ENCODE measurements at regions not wholly inside any gene's neighbourhood (a gene's known extent, or its start where the extent isn't known, plus 50 kb on each side); places are given as distances from the start of the nearest gene placed in this dataset.

GRCh38 chr21:38985568-38986378 lies 180.0 kb downstream of the ETS2 start:
- ATAC-seq (peak; percentile 49), DNase-seq (peak in 2 of 4 donors; percentile 74 to 82)
- Histone ChIP-seq H3K36me3 (no peaks in the 10 kb centered on the region), H3K27me3 (peaks cover 0 to 7% of the 10 kb centered on the region in 2 donors), H3K9me3 (no peaks in the 10 kb centered on the region), H3K27ac (peak overlapping the region in 1 of 2 donors; percentile 38), H3K4me1 (peaks cover 25 to 63% of the 10 kb centered on the region in 2 donors), H3K4me3 (no peak overlapping the region)
- intact Hi-C loops (cut with DNase I), result no loop called here
- no peak for TF ChIP-seq CTCF (IDR thresholded peaks at IDR 0.05)

GRCh38 chr21:38984982-38985567 lies 179.3 kb downstream of the ETS2 start:
- H3K27me3 ChIP-seq, result peaks cover 0 to 7% of the 10 kb centered on the region in 2 donors
- H3K4me1 ChIP-seq, result peaks cover 19 to 59% of the 10 kb centered on the region in 2 donors
- TF ChIP-seq CTCF (IDR thresholded peaks at IDR 0.05), result no peak
- no peaks in the 10 kb centered on the region for H3K36me3 ChIP-seq
- no peak for DNase-seq
- intact Hi-C loops (cut with DNase I), result no loop called here
- peak overlapping the region in 1 of 2 donors; percentile 38 for H3K27ac ChIP-seq
- H3K9me3 ChIP-seq, result no peaks in the 10 kb centered on the region
- peak; percentile 29 for ATAC-seq
- no peak overlapping the region for H3K4me3 ChIP-seq

GRCh38 chr21:38984568-38984967 lies 178.8 kb downstream of the ETS2 start:
- intact Hi-C loops (cut with DNase I), result no loop called here
- no peak overlapping the region for H3K27ac ChIP-seq
- peaks cover 14 to 59% of the 10 kb centered on the region in 2 donors for H3K4me1 ChIP-seq

GRCh38 chr21:38983560-38983959 lies 177.8 kb downstream of the ETS2 start:
- no peak overlapping the region for H3K4me3 ChIP-seq
- peaks cover 0 to 7% of the 10 kb centered on the region in 2 donors for H3K27me3 ChIP-seq
- no peak for DNase-seq
- H3K36me3 ChIP-seq, result no peaks in the 10 kb centered on the region
- H3K9me3 ChIP-seq, result no peaks in the 10 kb centered on the region
- no peak for ATAC-seq
- intact Hi-C loops (cut with DNase I), result no loop called here
- peaks cover 8 to 54% of the 10 kb centered on the region in 2 donors for H3K4me1 ChIP-seq
- no peak overlapping the region for H3K27ac ChIP-seq
- TF ChIP-seq CTCF (IDR thresholded peaks at IDR 0.05), result no peak

More at GRCh38 chr21:38984568-38984967, 178.8 kb downstream of the ETS2 start:
- Histone ChIP-seq H3K27me3 (peaks cover 0 to 7% of the 10 kb centered on the region in 2 donors), H3K36me3 (no peaks in the 10 kb centered on the region), H3K4me3 (no peak overlapping the region), H3K9me3 (no peaks in the 10 kb centered on the region)
- ATAC-seq, result no peak
- TF ChIP-seq CTCF (IDR thresholded peaks at IDR 0.05), result no peak
- no peak for DNase-seq

GRCh38 chr21:38982804-38983203 lies 177.1 kb downstream of the ETS2 start:
- intact Hi-C loops (cut with DNase I), result no loop called here
- Histone ChIP-seq H3K36me3 (no peaks in the 10 kb centered on the region), H3K27ac (no peak overlapping the region), H3K9me3 (no peaks in the 10 kb centered on the region), H3K4me1 (peaks cover 8 to 47% of the 10 kb centered on the region in 2 donors), H3K4me3 (no peak overlapping the region), H3K27me3 (peaks cover 0 to 7% of the 10 kb centered on the region in 2 donors)
- no peak for TF ChIP-seq CTCF (IDR thresholded peaks at IDR 0.05)
- no peak for DNase-seq
- ATAC-seq, result no peak

Measured in left lung (tissue), 4 donors.